DMS53 treated with DMSO at 0.1 percent for 48 hours (cell line): ENCODE measurements at regions not wholly inside any gene's neighbourhood (a gene's known extent, or its start where the extent isn't known, plus 50 kb on each side); places are given as distances from the start of the nearest gene placed in this dataset.

ENCODE experiments used
- DNase-seq: peaks from one replicate; lab custom pipeline; 2025; ENCODE audit not compliant: unreplicated experiment; lab: John Stamatoyannopoulos, UW

GRCh38 chr3:115325539-115325938 lies 178.5 kb upstream of the ZBTB20 start:
- no peak for DNase-seq

GRCh38 chr3:115330430-115330829 lies 183.3 kb upstream of the ZBTB20 start:
- DNase-seq, result no peak

- DNase-seq, result no peak
Measured at GRCh38 chr3:115332998-115333397, 185.9 kb upstream of the ZBTB20 start.

- DNase-seq, result no peak
Measured at GRCh38 chr3:115336836-115337235, 189.7 kb upstream of the ZBTB20 start.

GRCh38 chr3:115340586-115340985 lies 193.5 kb upstream of the ZBTB20 start:
- DNase-seq, result no peak

GRCh38 chr3:115341208-115341607 lies 194.1 kb upstream of the ZBTB20 start:
- DNase-seq, result peak; percentile 6

- DNase-seq, result no peak
Measured at GRCh38 chr3:115347737-115348136, 200.6 kb upstream of the ZBTB20 start.

GRCh38 chr3:115348412-115348811 lies 201.3 kb upstream of the ZBTB20 start:
- no peak for DNase-seq

- no peak for DNase-seq
Measured at GRCh38 chr3:115348951-115349745, 202.1 kb upstream of the ZBTB20 start.

GRCh38 chr3:115350606-115351005 lies 203.5 kb upstream of the ZBTB20 start:
- DNase-seq, result no peak

GRCh38 chr3:115351193-115351592 lies 204.1 kb upstream of the ZBTB20 start:
- DNase-seq, result no peak

- no peak for DNase-seq
Measured at GRCh38 chr3:115354010-115354409, 206.9 kb upstream of the ZBTB20 start.

- DNase-seq, result no peak
Measured at GRCh38 chr3:115357456-115357855, 210.4 kb upstream of the ZBTB20 start.

- no peak for DNase-seq
Measured at GRCh38 chr3:115359536-115359935, 212.4 kb upstream of the ZBTB20 start.

- no peak for DNase-seq
Measured at GRCh38 chr3:115361806-115362205, 214.7 kb upstream of the ZBTB20 start.

GRCh38 chr3:115363071-115363470 lies 216.0 kb upstream of the ZBTB20 start:
- no peak for DNase-seq

- DNase-seq, result no peak
Measured at GRCh38 chr3:115369021-115369420, 221.9 kb upstream of the ZBTB20 start.

- no peak for DNase-seq
Measured at GRCh38 chr3:115375362-115375761, 228.3 kb upstream of the ZBTB20 start.

GRCh38 chr3:115380883-115381572 lies 233.9 kb upstream of the ZBTB20 start:
- no peak for DNase-seq

- DNase-seq, result no peak
Measured at GRCh38 chr3:115381573-115381912, 234.5 kb upstream of the ZBTB20 start.

GRCh38 chr3:115381931-115382330 lies 234.8 kb upstream of the ZBTB20 start:
- no peak for DNase-seq

- no peak for DNase-seq
Measured at GRCh38 chr3:115384381-115384780, 237.3 kb upstream of the ZBTB20 start.
